A673 (cell line): ENCODE measurements at regions not wholly inside any gene's neighbourhood (a gene's known extent, or its start where the extent isn't known, plus 50 kb on each side); places are given as distances from the start of the nearest gene placed in this dataset.

Source experiments
- BruUV-seq: library from RNA; stranded (reverse); fragments of 400-500 nt; replicated peaks from 2 replicates; lab custom pipeline; 2021; lab: Mats Ljungman, UMichigan
- CTCF ChIA-PET: fragments of 300-600 bp; sonication (Branson Sonifier 250); formaldehyde crosslinking; loops from one replicate; lab custom pipeline; 2022; ENCODE audit warnings: antibody characterized with exemption; lab: Charles Lee
- POLR2A ChIA-PET: fragments of 300-600 bp; sonication (Branson Sonifier 250); formaldehyde crosslinking; loops from one replicate; lab custom pipeline; 2022; ENCODE audit warnings: antibody characterized with exemption; ENCODE audit not compliant: low non-redundant PET; lab: Charles Lee
- DNase-seq: peaks from one replicate; pipeline ENCODE4 v3.0.0-alpha.2; 2015; ENCODE audit warnings: low spot score
- H3K27ac ChIP-seq: fragments of 200-600 bp; sonication (generic); 2 replicates; pipeline ENCODE4 v1.5.1; 2016; ENCODE audit warnings: mixed run types, low read depth, mild to moderate bottlenecking, mixed read lengths, antibody characterized with exemption, low read length; ENCODE audit not compliant: poor library complexity, severe bottlenecking
- H3K27me3 ChIP-seq: fragments of 200-600 bp; sonication (generic); replicated peaks from 2 replicates; pipeline ENCODE4 v1.6.1; 2017; ENCODE audit warnings: mixed run types, low read depth, mild to moderate bottlenecking, mixed read lengths, antibody characterized with exemption, low read length; ENCODE audit not compliant: insufficient read depth, poor library complexity
- H3K36me3 ChIP-seq: fragments of 200-600 bp; sonication (generic); 2 replicates; pipeline ENCODE4 v1.6.1; 2016; ENCODE audit warnings: mixed run types, mild to moderate bottlenecking, mixed read lengths, antibody characterized with exemption, low read length; ENCODE audit not compliant: insufficient read depth, poor library complexity, severe bottlenecking
- H3K4me1 ChIP-seq: fragments of 200-600 bp; sonication (generic); 2 replicates; pipeline ENCODE4 v1.6.1; 2017; ENCODE audit warnings: mixed run types, mild to moderate bottlenecking, mixed read lengths, antibody characterized with exemption, low read length; ENCODE audit not compliant: insufficient read depth, poor library complexity, severe bottlenecking
- H3K4me3 ChIP-seq: fragments of 200-600 bp; sonication (generic); 2 replicates; pipeline ENCODE4 v1.5.1; 2016; ENCODE audit warnings: low read depth, mixed run types, mild to moderate bottlenecking, mixed read lengths, low read length; ENCODE audit not compliant: poor library complexity, severe bottlenecking
- H3K9me3 ChIP-seq: fragments of 200-600 bp; sonication (generic); 2 replicates; pipeline ENCODE4 v1.6.1; 2016; ENCODE audit warnings: mixed run types, low read depth, mild to moderate bottlenecking, mixed read lengths, antibody characterized with exemption, low read length; ENCODE audit not compliant: poor library complexity, severe bottlenecking
- CTCF ChIP-seq: fragments of 300-800, 200-600 bp; sonication (generic); conservative IDR thresholded peaks from 2 replicates; pipeline ENCODE4 v1.5.1; 2017; ENCODE audit warnings: low read depth, mild to moderate bottlenecking, antibody characterized with exemption, low read length, moderate library complexity, mixed read lengths
- EZH2 ChIP-seq: fragments of 200-600 bp; sonication (generic); IDR thresholded peaks from 2 replicates; pipeline ENCODE4 v1.6.1; 2017; ENCODE audit warnings: borderline replicate concordance, low read depth, mild to moderate bottlenecking, mixed read lengths, antibody characterized with exemption, low read length; ENCODE audit not compliant: poor library complexity, severe bottlenecking
- intact Hi-C: fragments of 100-400 bp; cut with micrococcal nuclease; formaldehyde crosslinking; loops from one replicate; pipeline ENCODE4 v1.10.0; 2022; ENCODE audit not compliant: unreplicated experiment

DNA sequence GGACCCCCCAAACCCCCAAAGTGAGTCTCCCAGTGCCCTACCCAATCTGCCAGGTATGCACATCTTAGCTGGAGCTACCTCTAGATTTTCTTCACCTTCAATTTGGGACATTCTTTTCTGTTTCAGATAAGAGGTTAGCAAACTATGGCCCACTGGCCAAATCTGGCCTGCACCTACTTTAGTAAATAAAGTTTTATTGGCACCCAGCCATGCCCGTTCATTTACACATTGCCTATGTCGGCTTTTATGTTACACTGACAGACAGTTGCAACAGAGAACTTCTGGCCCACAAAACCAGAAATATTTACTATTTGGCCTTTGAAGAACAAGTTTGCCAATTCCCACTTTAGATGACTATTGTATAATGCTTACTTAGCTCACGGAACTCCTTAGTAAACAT is 55.9 kb upstream of the STX16 start:
- Histone ChIP-seq H3K36me3 (no peaks in the 10 kb centered on the region), H3K9me3 (no peaks in the 10 kb centered on the region), H3K4me3 (no peak overlapping the region), H3K27me3 (no peaks in the 10 kb centered on the region), H3K4me1 (no peaks in the 10 kb centered on the region), H3K27ac (no peak overlapping the region)
- intact Hi-C loops: no loop called here
- no peak for DNase-seq
- TF ChIP-seq EZH2: no peak
- TF ChIP-seq CTCF: no peak
- ChIA-PET CTCF (no interaction called here), POLR2A (no interaction called here)
- no TSS peak for BruUV-seq

DNA sequence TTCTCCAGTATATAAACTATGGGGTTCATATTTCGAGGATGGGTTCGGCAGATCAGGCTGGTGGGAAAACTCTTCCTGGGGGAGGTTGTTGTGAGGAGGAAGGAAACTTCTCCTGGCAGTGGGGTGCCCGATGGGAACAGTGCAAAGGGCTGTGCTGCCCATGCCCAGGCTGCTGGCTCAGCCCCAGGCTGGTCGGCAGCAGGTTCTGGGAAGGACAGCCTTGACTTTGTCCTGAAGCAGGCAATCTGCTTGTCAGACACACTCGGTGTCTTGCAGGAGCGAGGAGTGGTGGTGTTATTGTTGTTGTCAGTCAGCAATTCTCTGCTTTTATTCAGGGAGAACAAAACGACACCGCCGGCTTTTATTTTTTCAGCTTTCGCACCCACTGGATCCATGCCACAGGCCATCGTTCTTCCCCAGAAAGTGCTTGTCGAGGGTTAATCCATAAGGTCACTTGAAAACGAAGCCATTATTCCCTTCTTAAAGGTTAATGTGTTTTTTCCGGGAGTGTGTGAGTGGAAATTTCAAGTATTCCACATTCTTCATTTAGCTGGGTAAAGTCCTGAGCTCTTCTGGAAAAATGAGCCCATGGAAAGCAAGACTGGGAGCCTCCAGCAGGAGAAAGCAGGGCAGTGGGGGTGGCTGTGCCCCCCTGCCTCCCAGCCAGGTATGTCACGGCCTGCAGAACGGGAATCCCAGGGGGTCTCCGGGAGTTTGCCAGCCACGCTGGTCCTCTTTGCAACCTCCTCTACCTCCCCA is 57.0 kb upstream of the STX16 start:
- Histone ChIP-seq H3K9me3 (no peaks in the 10 kb centered on the region), H3K36me3 (no peaks in the 10 kb centered on the region), H3K27me3 (no peaks in the 10 kb centered on the region), H3K27ac (no peak overlapping the region), H3K4me1 (no peaks in the 10 kb centered on the region), H3K4me3 (no peak overlapping the region)
- no peak for TF ChIP-seq CTCF
- no peak for TF ChIP-seq EZH2
- no peak for DNase-seq
- intact Hi-C loops: no loop called here
- POLR2A ChIA-PET: no interaction called here
- BruUV-seq: no TSS peak
- CTCF ChIA-PET: no interaction called here

GRCh38 chr20:58592076-58592695 is 58.9 kb upstream of the STX16 start:
- intact Hi-C loops: no loop called here
- TF ChIP-seq CTCF: no peak
- TF ChIP-seq EZH2: no peak
- DNase-seq: no peak
- Histone ChIP-seq H3K27ac (no peak overlapping the region), H3K36me3 (no peaks in the 10 kb centered on the region), H3K4me3 (no peak overlapping the region), H3K9me3 (no peaks in the 10 kb centered on the region), H3K4me1 (no peaks in the 10 kb centered on the region), H3K27me3 (no peaks in the 10 kb centered on the region)
- POLR2A ChIA-PET: no interaction called here
- BruUV-seq: no TSS peak
- CTCF ChIA-PET: no interaction called here
